ENCODE measurements at regions not wholly inside any gene's neighbourhood (a gene's known extent, or its start where the extent isn't known, plus 50 kb on each side); places are given as distances from the start of the nearest gene placed in this dataset.
"Not testable (repeated sequence)": the region's sequence is repeated elsewhere in the genome, so short reads cannot be mapped to it uniquely, and the experiment has no call there.

DNA sequence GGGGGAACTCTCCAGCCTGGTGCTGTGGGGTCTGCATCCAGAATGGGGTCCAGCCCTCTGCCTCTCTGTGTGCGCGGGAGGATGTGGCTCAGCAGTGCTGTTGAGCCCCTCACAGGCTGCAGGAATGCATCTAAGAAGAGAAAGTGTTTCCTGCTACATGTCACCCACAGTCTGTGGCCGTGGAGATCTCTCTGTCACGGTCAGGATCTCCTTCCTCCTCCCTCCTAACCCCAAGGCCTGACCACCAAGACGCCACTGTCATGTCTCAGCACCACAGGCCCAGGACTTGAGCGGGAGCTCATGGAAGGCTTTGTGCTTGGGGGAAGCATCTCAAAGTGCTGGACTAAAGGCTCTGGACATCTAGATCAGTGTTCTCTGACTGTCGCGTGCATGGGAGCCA lies 90.1 kb downstream of the SREK1 start:
- DNase-seq = no peak

DNA sequence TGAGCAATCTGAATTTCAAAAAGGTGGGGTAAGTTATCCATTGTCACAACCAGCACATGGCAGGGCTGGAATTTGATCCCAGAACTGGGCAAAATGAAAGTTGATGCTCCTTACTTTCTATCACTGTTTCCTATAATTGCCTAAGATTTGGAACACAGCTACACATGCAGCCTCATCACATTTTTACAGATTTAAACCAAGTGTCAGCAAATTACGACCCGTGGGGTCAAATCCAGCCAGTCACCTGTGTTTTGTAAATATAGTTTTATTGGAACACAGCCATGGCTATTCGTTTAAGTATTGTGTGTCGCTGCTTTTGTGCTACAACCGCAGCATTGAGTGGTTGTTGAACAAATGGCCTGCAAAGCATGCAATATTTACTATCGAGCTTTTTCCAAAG lies 94.3 kb downstream of the SREK1 start:
- DNase-seq = no peak

DNA sequence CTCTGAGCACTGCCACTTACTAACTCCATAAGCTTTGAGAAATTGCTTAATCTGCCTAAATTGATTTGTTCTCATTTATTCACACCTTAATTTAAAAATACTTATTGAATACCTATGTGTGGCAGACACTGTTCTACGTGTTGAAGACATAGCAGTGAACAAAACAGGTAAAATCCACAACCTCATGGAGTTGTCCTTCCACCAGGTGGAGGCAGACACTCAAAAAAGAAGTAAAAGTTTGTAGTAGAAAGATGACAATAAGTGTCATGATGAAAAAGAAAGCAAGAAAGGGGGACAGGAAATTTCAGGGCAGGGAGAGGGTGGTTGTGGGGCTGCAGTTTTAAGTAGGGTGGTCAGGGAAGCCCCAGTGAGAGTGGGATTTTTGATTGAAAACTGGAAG lies 94.9 kb downstream of the SREK1 start:
- peak in 1 of 2 experiments; percentile 8 for DNase-seq

DNA sequence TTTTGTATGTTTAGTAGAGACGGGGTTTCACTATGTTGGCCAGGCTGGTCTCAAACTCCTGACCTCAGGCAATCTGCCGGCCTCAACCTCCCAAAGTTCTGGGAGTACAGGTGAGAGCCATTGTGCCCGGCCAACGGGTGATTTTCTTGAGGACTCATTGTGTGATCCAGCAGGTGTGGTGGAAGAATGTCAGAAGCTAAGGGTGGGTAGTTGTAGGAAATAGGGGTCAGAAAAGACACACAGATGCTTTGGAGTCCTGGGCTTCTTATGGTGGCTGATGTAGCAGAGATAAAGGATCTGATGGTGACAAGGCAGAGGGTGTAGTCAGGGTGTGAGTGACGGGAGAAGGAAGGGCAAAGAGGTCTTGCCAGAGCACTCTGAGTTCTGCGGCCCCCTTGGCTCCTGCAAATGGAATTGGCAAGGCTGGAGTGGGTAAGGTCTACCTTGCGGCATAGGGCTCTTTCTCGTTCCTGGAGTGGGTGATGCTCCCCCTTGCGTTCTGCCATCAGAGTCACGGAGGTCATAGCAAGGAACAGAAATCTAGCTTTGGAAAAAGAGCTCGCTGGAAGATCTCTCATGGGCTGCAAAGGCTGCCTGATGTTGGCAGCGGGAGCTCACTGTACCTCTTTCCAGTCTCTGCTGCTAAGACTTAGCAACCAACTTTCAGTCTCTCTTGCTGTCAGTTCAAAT lies 97.2 kb downstream of the SREK1 start:
- no peak for DNase-seq

DNA sequence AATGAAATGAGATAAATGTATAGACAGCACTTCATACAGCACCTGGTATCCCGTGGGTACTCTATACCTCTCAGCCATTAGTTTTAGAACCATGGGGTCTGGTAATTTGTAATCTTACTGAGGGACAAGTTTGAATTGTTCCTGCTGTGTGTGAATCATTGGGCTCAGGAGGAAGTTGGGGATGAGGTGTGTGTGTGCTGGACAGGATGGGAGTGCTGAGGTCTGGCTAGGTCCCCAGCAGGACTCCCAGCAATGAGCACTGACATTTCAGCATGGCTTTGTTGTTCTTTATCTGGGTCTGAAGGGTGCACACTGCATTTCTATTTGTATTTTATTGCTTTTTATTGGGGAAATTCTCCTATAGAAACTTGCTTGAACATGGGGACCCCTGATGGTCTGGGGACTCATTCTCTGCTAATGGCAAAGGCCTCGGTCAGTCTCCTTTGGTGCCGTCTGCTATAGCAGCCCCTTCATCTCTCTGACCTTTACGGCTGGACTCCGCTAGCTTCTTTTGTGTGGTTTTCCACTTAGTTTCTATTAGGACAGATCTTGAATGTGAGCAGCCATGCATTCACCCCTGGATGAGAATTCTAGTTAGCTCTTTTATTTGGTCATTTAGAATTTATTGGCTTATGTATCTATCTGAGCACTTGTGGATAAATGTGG lies 98.1 kb downstream of the SREK1 start:
- DNase-seq = no peak

DNA sequence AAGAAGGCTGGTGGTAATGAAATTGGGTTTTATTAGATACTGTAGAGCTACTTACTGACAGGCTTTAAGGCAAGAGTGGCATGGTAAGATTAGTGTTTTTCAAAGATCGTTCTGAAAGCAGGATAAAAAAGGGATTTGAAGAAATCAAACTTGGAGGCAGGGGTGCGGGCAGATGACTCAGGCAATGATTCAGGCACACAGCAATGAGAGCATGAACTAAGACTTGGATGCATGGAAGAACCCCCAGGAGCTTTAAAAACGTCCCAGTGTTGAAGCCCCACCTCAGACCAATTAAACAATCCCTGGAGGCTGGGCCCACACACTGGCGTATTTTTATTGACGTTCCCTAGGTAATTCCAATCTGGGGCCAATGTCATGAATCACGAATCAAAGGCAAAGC lies 102.5 kb downstream of the SREK1 start:
- DNase-seq = no peak

DNA sequence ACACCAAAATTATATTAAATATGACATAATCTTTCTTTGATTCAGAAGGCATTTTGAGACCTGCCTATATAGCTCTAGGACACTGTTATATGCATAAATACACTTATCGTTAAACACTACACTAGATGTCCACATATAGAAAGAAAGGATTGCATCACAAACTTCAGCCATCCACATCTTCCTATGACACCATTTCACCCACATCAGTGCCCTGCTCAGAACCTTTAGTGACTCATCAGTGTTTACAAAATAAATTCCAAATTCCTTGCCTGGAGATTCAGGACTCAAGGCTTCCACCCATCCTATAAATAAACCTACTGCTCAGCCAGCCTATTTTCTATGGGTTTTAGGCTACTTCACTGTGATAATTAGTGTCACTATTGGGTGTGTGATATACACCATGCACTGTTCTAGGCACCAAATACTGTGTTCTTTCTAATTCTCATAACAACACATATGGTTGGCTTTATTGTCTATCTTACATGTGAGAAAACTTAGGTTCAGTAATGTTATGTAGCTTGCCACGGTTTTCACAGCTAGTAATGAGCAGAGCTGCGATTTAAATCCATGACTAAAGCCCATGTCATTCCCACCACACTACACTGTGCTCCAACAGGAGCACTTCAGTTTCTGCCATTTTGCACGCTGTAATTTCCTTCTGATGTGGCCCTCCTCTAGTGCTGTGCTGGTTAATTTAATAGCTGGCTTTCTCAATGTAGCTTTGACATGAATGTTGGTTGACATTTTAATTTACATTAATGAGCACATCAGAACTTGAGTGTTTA lies 103.3 kb downstream of the SREK1 start:
- no peak for DNase-seq

DNA sequence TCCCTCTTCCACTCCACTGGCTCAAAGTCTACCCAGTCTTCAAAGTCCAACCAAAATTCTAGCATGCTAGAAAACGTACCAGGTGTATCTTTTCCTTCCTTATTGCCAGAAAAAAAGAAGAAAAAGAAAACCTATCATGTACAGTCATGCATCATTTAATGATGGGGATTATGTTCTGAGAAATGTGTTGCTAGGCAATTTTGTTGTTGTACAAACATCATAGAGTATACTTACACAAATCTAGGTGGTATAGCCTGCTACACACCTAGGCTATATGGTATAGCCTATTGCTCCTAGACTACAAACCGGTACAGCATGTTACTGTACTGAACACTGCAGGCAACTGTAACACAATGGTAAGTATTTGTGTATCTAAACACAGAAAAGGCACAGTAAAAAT lies 104.8 kb downstream of the SREK1 start:
- no peak for DNase-seq

DNA sequence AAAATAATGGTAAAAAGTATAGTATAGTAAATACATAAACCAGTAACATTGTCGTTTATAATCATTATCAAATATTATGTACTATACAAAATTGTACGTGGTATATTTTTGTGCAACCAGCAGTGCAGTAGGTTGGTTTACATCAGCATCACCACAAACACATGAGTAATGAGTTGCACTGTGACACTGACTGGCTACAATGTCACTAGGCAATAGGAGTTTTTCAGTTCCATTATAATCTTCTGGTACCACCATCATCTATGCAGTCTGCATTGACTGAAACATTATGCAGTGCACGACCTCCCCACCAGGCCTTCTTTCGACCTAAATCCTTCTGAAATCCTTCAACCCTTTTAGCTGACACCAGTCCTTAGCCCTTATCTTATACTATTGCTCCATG lies 105.8 kb downstream of the SREK1 start:
- DNase-seq = no peak

DNA sequence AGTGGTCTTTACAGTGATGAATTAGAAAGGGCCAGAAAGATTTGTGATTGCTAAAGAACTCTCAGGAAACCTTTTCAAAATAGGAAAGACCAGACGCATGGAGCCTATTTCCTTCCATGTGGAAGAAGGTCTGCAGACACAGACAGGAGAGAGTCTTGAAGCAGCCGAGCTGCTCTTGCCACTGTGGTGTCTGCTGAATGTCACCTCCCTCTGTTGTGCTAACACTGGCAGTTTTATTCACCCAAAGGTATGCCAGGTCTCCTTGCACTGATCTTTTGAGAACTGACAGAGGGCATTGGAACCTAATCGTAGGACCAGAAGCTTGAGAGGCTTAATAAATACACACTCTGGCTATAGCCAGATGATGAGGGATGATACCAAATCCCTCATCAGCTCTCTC lies 108.7 kb downstream of the SREK1 start:
- no peak for DNase-seq

DNA sequence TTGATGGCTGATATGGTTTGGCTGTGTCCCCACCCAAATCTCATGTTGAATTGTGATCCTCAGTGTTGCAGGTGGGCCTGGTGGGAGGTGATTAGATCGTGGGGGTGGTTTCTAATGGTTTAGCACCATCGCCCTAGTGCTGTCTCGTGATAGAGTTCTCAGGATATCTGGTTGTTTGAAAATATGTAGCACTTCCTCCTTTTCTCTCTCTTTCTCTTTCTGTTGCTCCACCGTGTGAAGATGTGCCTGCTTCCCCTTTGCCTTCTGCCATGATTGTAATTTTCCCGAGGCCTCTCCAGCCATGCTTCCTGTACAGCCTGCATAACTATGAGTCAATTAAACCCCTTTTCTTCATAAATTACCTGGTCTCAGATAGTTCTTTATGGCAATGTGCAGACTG lies 111.6 kb downstream of the SREK1 start:
- no peak for DNase-seq

DNA sequence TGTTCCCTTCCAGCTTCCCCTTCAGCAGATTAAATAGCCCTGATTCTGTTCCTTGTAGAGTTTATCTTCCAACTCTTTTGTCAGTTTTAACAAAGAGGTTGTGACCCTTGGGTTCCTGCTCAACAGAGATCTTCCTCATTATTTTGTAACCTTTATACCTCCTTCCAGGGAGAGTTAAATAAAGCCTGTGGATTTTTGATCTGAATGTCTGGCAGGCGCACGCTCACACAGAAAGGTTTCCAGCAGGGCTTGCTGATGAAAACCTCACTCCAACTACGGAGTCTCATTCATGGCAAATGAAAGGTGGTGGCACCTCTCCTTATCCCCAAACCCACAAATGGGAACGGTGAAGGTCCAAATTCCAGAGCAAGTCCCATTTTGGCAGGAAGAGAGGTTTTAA lies 129.0 kb downstream of the SREK1 start:
- DNase-seq = no peak

DNA sequence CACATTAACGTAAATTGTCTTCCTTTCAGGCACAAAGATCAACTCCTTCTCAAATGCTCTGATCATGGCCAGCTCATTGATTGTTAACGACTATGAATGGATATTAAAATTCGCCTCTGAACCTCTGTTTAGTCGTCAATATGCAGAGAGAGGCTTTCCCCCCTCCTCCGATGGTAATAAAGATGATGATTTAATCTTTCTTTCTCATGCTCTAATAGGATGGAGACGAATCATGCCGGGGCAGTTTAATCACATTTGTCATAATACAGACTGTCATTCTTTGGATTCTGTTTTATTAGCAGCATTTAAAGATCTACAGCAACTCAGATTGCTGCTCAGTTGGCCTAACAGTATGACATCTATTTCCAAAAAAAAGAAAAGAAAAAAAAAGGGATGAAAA lies 132.9 kb downstream of the SREK1 start:
- no peak for DNase-seq

DNA sequence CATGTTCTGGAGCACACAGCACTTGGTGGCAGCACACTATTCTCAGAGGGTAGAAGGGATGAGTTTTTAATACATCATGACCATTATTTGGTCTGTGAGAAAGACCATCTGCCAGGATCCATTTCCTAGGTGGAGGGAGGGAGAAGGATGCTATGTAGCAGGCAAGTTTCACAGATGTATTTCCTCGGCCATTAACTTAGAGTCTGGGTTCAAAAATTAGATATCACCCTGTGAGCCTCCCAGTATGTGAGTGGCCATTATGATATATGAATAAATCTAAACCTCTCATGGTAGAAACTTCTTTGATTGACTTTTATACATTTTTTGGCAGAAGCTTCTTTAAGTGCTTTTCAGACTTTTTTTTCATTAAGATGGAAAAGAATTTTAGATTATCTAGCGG lies 133.9 kb downstream of the SREK1 start:
- no peak for DNase-seq

DNA sequence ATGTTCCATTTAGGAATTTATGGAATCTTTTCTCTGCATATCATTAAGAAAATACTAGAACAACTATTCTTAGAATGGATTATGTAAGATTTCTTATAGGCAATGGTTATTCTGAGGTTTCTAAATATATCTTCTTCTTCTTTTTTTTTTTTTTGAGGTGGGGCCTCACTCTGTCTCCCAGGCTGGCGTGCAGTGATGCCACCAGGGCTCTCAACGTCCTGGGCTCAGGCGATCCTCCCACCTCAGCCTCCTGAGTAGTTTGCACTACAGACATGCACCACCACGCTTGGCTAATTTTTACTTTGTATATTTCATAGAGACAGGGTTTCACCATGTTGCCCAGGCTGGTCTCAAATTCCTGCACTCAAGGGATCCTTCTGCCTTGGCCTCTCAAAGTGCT lies 137.2 kb downstream of the SREK1 start:
- DNase-seq = no peak

DNA sequence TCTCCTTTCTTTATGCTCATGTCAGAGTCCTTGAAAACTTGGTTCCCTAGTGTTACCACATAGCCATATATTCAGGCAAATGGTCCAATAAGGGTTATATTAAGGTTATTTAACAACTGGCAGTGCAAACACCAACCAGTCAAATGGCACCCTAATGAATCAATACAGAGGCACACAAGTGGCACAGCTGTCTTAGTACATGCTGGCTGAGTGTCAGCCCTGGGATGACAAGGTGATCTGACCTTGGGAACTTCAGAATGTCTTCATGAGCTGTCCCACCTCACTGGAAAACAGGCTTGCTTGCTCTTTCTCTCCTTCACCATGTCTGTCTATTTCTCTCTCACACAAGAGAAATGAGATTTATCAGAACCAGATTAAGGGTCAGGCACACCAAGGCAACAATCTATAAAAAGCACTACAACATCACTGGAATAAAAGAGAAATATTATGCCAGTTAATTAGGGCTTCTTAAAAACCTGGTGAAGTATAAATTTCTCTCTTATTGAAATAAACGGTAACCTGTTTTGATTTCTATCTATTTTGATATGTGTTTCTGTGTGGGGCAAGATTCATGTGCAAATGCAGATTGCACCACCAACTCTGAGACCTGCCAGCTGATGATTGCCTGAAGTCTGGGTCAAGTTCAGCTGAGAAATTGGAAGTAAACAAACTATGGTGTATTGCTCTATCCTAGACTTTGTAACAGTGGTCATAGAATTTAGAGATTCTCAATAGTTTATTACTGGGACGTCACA lies 140.7 kb downstream of the SREK1 start:
- DNase-seq = no peak

DNA sequence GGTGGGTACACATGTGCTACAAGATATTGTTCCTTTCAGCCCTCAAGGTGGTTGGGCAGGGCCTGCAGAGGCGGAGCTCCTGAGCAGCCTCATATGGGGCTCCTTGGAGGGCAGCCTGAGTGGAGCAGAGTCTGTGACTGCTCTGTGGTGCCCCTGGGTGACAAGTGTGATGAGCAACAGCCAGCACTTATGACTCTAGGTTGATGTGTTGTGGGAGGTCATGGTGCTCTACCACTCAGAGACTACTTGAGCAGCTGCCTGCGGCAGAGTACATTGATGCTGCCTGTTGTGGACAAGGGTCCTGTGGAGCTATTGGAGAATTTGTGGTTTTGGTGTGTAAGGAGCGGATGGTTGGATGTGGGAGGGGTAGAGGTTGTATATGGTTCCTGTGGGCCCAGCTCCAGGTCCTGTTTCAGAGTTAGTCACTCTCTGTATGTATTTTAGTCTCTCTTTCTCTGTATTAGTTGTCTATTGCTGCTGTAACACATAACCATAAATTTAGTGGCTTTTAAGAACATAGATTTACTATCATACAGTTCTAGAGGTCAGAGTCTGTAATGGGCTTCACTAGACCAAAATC lies 141.3 kb downstream of the SREK1 start:
- no peak for DNase-seq

DNA sequence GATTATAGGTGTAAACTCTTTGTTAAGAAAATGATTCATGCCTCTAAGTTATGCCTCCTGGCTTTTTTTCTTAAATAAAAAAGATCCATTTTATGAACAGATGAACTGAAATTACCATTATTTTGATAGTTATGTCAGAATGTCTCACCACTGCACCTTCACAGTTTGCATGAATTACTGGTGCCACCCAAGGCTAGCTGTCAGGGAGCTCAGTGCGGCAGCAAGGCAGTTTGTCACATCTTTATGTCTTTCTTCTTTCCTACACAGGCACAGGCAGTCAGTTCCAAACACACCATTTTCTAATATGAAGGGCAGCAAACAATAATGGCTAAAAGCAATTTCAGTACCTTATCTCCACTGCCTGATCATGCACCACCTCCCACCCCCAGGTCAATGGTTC lies 147.7 kb downstream of the SREK1 start:
- no peak for DNase-seq

DNA sequence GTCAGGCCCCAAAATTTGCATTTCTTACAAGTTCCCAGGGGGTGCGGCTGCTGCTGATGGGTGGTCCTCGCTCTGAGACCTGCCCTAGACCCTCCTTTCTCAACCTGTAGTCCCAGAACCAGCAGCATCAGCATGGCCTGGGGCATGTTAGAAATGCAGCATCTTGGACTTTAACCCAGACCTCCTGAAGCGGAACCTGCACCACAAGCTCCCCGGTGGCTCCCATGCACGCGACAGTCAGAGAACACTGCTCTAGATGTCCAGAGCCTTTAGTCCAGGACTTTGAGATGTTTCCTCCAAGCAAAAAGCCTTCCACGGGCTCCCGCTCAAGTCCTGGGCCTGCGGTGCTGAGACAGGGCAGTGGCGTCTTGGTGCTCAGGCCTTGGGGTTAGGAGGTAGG lies 149.8 kb downstream of the SREK1 start:
- not testable (repeated sequence) for DNase-seq

DNA sequence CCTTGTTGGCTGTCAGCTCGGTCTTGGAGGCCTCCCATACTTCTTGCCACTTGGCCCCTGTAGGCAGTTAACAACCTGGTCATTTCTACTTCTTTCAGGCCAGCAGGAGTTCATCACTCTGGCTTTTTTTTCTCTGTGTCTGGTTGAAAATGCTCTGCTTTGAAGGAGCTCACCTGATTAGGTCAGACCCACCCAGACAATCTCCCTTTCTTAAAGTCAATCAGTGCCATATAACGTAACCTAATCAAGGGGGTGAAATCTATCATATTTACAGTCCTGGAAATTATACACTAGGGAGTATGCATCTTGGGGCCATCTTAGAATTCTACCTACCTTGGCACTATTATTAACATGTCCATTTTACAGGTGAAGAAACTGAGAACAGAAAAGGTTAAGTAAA lies 155.4 kb downstream of the SREK1 start:
- DNase-seq = no peak

DNA sequence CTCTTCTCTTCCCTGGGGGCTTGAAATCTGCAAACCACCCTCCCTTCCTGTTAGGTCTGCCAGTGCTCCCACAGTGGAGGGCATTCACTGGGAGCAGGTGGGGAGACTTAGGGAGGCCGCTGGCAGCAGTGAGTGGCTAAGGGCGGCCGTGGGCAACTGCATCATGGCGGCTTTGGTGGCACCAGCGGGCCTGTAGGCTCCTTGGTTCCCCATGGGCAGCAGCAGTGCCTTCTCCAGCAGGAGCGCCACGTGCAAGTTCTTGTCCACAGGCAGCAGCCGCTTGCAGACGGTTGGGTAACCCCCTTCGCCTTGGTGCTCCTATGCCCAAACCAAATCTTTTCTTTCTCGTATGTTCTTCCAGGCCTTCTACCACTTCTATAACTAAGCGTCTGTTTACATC lies 158.2 kb downstream of the SREK1 start:
- DNase-seq = no peak

DNA sequence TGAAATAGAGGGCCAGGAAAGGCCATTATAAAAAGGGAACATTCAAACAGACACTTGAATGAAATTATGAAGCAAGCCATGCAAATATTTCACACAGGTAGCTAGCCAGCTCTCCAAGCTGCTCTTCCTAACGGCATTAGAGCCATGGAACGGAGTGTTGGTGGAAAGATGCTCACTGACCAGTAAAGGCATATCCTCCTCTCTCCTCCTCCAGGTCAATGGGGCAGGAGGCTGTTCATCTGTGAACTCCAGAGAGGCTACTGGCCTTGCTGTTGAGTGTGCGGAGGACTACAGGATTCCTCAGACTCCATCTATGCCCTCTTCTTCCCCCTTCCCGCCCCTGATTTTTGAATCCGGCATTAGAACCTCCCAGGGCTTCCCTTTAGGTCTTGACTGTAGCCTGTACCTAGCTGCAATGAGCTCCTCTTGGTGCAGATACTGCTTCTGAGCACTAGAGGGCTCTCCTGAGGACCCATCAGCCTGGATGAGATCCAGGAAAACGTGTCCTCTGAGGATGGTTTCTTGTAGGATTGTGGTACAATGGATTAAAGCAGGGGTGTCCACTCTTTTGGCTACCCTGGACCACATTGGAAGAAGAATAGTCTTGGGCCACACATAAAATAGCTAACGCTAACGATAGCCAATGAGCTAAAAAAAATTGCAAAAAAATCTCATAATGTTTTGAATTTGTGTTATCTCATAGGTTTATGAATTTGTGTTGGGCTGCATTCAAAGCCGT lies 162.2 kb downstream of the SREK1 start:
- peak; percentile 42 to 68 for DNase-seq

All from NCI-H2081 (cell line).